HG03095 (cell line): ENCODE measurements at regions not wholly inside any gene's neighbourhood (a gene's known extent, or its start where the extent isn't known, plus 50 kb on each side); places are given as distances from the start of the nearest gene placed in this dataset.

Source experiments
- ATAC-seq: cut with Tn5 transposase; IDR thresholded peaks from one replicate; pipeline ENCODE4 v1.9.1; 2021; ENCODE audit warnings: moderate library complexity; ENCODE audit not compliant: unreplicated experiment

GRCh38 chr2:82652117-82652516 is 1807.0 kb downstream of the SUCLG1 start:
- no peak for ATAC-seq

GRCh38 chr2:82650038-82650437 is 1809.0 kb downstream of the SUCLG1 start:
- ATAC-seq, result no peak

GRCh38 chr2:82641598-82642180 is 1817.4 kb downstream of the SUCLG1 start:
- ATAC-seq, result no peak

GRCh38 chr2:82636402-82637020 is 1822.6 kb downstream of the SUCLG1 start:
- ATAC-seq, result no peak

- no peak for ATAC-seq
Observed at GRCh38 chr2:82599021-82599420, 1860.1 kb downstream of the SUCLG1 start.

- no peak for ATAC-seq
Observed at GRCh38 chr2:82596581-82596980, 1862.5 kb downstream of the SUCLG1 start.

- no peak for ATAC-seq
Observed at GRCh38 chr2:82591718-82592117, 1867.4 kb downstream of the SUCLG1 start.

GRCh38 chr2:82576656-82577055 is 1882.4 kb downstream of the SUCLG1 start:
- ATAC-seq, result no peak

GRCh38 chr2:82539280-82539621 is 1919.8 kb downstream of the SUCLG1 start:
- no peak for ATAC-seq

- ATAC-seq, result no peak
Observed at GRCh38 chr2:82538590-82539279, 1920.3 kb downstream of the SUCLG1 start.

GRCh38 chr2:82528288-82528687 is 1930.8 kb downstream of the SUCLG1 start:
- ATAC-seq, result no peak

GRCh38 chr2:82527124-82527523 is 1932.0 kb downstream of the SUCLG1 start:
- no peak for ATAC-seq

GRCh38 chr2:82526277-82526676 is 1932.8 kb downstream of the SUCLG1 start:
- no peak for ATAC-seq

- ATAC-seq, result no peak
Observed at GRCh38 chr2:82525744-82526143, 1933.3 kb downstream of the SUCLG1 start.

- ATAC-seq, result no peak
Observed at GRCh38 chr2:82524826-82525225, 1934.3 kb downstream of the SUCLG1 start.

GRCh38 chr2:82511894-82512293 is 1947.2 kb downstream of the SUCLG1 start:
- no peak for ATAC-seq

GRCh38 chr2:82508702-82509101 is 1950.4 kb downstream of the SUCLG1 start:
- ATAC-seq, result no peak

GRCh38 chr2:82507657-82508056 is 1951.4 kb downstream of the SUCLG1 start:
- ATAC-seq, result no peak

GRCh38 chr2:82501217-82501616 is 1957.9 kb downstream of the SUCLG1 start:
- ATAC-seq, result no peak

- ATAC-seq, result no peak
Observed at GRCh38 chr2:82498777-82499443, 1960.2 kb downstream of the SUCLG1 start.

GRCh38 chr2:82494739-82495138 is 1964.3 kb downstream of the SUCLG1 start:
- ATAC-seq, result no peak

GRCh38 chr2:82491591-82491990 is 1967.5 kb downstream of the SUCLG1 start:
- ATAC-seq, result no peak
